ENCODE measurements at regions not wholly inside any gene's neighbourhood (a gene's known extent, or its start where the extent isn't known, plus 50 kb on each side); places are given as distances from the start of the nearest gene placed in this dataset.

GRCh38 chrX:94401426-94401825, 727.4 kb downstream of the FAM133A start:
- Histone ChIP-seq H3K9me3 (no peaks in the 10 kb centered on the region), H3K4me3 (no peak overlapping the region), H3K4me1 (no peaks in the 10 kb centered on the region), H3K27ac (no peak overlapping the region), H3K36me3 (no peaks in the 10 kb centered on the region), H3K27me3 (no peaks in the 10 kb centered on the region)
- no peak for TF ChIP-seq POLR2A (IDR thresholded peaks at IDR 0.05)
- no peak for TF ChIP-seq CTCF (IDR thresholded peaks at IDR 0.05 in 4 of 5, conservative IDR thresholded peaks at IDR 0.05 in 1 of 5)
- in situ Hi-C loops (cut with MboI; ENCODE audit: low sequenced_read_pairs in 4 of 4) (no loop called here), intact Hi-C loops (cut with DNase I; ENCODE audit: low total_unique reads) (no loop called here)
- DNase-seq (no peak), ATAC-seq (no peak)

DNA sequence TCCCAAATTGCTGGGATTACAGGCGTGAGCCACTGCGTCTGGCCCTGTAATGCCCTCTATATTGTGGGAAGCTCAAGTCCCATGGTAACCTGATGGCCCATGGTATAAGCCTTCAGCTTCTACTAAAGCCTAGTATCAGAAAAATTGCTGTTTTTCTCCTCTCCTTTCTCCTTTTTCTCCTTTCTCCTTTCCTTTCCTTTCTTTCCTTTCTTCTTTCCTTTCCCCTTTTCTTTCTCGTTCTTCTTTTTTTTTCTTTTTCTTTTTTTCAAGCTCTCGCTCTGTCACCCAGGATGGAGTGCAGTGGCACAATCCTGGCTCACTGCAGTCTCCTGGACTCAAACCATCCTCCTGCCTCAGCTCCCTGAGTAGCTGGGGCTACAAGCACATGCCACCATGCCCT, 740.7 kb downstream of the FAM133A start:
- intact Hi-C loops (cut with DNase I; ENCODE audit: low total_unique reads) (no loop called here), in situ Hi-C loops (cut with MboI; ENCODE audit: low sequenced_read_pairs in 4 of 4) (no loop called here)
- H3K4me1 ChIP-seq, result no peaks in the 10 kb centered on the region
- no peak overlapping the region for H3K4me3 ChIP-seq
- DNase-seq, result no peak
- no peaks in the 10 kb centered on the region for H3K36me3 ChIP-seq
- ATAC-seq, result no peak
- no peaks in the 10 kb centered on the region for H3K9me3 ChIP-seq
- H3K27me3 ChIP-seq, result no peaks in the 10 kb centered on the region
- TF ChIP-seq POLR2A (IDR thresholded peaks at IDR 0.05) (no peak), CTCF (IDR thresholded peaks at IDR 0.05 in 4 of 5, conservative IDR thresholded peaks at IDR 0.05 in 1 of 5) (no peak)
- no peak overlapping the region for H3K27ac ChIP-seq

GRCh38 chrX:94418065-94418464, 744.1 kb downstream of the FAM133A start:
- Histone ChIP-seq H3K9me3 (no peaks in the 10 kb centered on the region), H3K4me3 (no peak overlapping the region), H3K27me3 (no peaks in the 10 kb centered on the region), H3K4me1 (no peaks in the 10 kb centered on the region), H3K36me3 (no peaks in the 10 kb centered on the region), H3K27ac (no peak overlapping the region)
- no peak for TF ChIP-seq POLR2A (IDR thresholded peaks at IDR 0.05)
- no peak for TF ChIP-seq CTCF (IDR thresholded peaks at IDR 0.05 in 4 of 5, conservative IDR thresholded peaks at IDR 0.05 in 1 of 5)
- ATAC-seq (no peak), DNase-seq (no peak)
- in situ Hi-C loops (cut with MboI; ENCODE audit: low sequenced_read_pairs in 4 of 4) (no loop called here), intact Hi-C loops (cut with DNase I; ENCODE audit: low total_unique reads) (no loop called here)

DNA sequence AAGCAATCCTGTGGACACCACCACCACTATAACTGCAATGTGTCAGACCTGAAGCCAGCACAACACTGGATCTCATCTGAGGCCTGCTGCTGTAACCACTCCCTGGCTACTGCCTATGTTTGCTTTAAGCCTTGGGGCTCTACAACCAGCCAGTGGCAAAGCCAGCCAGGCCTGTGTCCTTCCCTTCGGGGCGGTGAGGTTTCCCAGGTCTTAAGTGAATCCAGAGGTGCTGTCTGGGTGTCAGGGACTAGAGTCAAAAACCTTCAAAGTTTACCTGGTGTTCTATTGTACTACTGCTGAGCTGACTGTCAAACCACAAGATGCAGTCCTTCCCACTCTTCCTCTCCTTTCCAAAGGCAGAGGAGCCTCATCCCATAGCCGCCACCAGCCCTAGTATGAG, 750.5 kb downstream of the FAM133A start:
- Histone ChIP-seq H3K9me3 (no peaks in the 10 kb centered on the region), H3K27me3 (no peaks in the 10 kb centered on the region), H3K4me3 (no peak overlapping the region), H3K27ac (no peak overlapping the region), H3K4me1 (no peaks in the 10 kb centered on the region), H3K36me3 (no peaks in the 10 kb centered on the region)
- no peak for TF ChIP-seq CTCF (IDR thresholded peaks at IDR 0.05 in 4 of 5, conservative IDR thresholded peaks at IDR 0.05 in 1 of 5)
- TF ChIP-seq POLR2A (IDR thresholded peaks at IDR 0.05), result no peak
- ATAC-seq (no peak), DNase-seq (no peak)
- in situ Hi-C loops (cut with MboI; ENCODE audit: low sequenced_read_pairs in 4 of 4), result no loop called here
- intact Hi-C loops (cut with DNase I; ENCODE audit: low total_unique reads), result no loop called here

DNA sequence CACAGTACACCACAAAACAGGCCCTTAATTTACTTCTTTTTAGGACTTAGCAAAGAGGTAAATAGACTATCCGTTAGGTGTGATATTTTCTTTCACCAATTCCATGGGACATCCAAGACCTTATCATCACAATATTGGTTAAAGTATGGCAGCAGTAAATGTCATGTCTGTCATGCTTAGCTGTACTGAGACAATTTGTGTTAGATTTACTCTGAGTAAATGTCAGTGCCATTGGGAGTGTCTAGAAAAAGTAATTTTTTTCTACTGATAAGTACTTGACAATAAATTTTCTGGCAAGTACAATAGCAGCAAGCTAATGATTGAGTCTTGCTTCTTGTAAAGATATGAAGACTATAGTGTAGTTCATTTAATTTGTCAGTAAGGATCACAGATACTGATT, 756.1 kb downstream of the FAM133A start:
- no peaks in the 10 kb centered on the region for H3K4me1 ChIP-seq
- no peaks in the 10 kb centered on the region for H3K9me3 ChIP-seq
- no peaks in the 10 kb centered on the region for H3K27me3 ChIP-seq
- in situ Hi-C loops (cut with MboI; ENCODE audit: low sequenced_read_pairs in 4 of 4), result no loop called here
- DNase-seq, result no peak
- intact Hi-C loops (cut with DNase I; ENCODE audit: low total_unique reads), result no loop called here
- H3K4me3 ChIP-seq, result no peak overlapping the region
- no peaks in the 10 kb centered on the region for H3K36me3 ChIP-seq
- TF ChIP-seq CTCF (IDR thresholded peaks at IDR 0.05 in 4 of 5, conservative IDR thresholded peaks at IDR 0.05 in 1 of 5) (no peak), POLR2A (IDR thresholded peaks at IDR 0.05) (no peak)
- no peak for ATAC-seq
- H3K27ac ChIP-seq, result no peak overlapping the region
